GM12872 (cell line): ENCODE measurements at regions not wholly inside any gene's neighbourhood (a gene's known extent, or its start where the extent isn't known, plus 50 kb on each side); places are given as distances from the start of the nearest gene placed in this dataset.

Source experiments
- CTCF ChIP-seq: IDR thresholded peaks from 3 replicates; pipeline ENCODE4 v1.5.1; 2011; ENCODE audit warnings: low read depth, mild to moderate bottlenecking, low read length, moderate library complexity; ENCODE audit not compliant: insufficient read depth

- TF ChIP-seq CTCF: peak; percentile 68
Measured at GRCh38 chr3:163056874-163057497, 1560.4 kb downstream of the OTOL1 start.

DNA sequence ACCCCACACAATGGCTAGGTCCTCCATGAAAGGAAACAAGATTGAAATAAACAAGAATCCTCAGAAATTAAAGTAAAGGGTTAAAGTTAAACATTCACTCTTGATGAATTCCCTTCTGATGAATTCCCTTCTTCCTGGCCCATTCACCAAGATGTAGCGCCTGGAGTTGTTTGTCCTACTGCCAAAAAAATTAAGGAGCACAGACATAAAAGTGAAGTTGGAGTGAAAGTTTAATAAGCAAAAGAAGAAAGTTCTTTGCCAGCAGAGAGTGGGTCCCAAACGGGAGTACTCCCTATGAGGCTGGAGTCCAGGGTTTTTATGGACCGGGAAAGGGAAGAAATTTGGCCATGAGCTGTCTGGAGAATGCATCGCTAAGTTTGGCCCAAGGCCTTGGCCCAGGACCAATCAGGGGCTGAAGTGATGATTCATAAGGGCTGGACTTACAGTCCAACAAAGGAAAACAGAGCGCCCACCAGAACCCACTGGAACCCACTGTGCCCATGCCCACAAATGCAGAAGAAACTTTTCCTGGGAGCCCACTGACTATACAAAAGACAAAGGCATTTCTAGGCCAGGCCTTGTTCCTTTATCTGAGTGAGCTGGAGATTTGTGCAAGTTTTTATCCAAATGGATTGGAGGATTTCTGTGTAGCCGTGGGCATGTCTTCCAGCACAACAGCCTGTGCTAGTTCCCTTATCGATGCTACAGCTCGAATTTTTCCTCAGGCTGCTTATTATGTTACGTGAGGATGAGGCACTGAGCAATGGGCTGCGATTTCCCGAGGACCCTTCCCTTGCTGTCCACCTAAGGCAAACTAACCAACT, 1561.6 kb downstream of the OTOL1 start:
- no peak for TF ChIP-seq CTCF

GRCh38 chr3:163071713-163072112, 1575.1 kb downstream of the OTOL1 start:
- no peak for TF ChIP-seq CTCF
